Cardiac fibroblast (primary cell): ENCODE measurements at regions not wholly inside any gene's neighbourhood (a gene's known extent, or its start where the extent isn't known, plus 50 kb on each side); places are given as distances from the start of the nearest gene placed in this dataset.
A peak's percentile ranks its signal among the peaks of the same experiment; 100 is the strongest.

Experiments used
- DNase-seq, 2 donors: peaks; one replicate each; pipeline versions ENCODE4 v3.0.0 to v3.0.0-alpha.2; 2010; ENCODE audit warnings: low read depth in 2 of 2
- H3K4me3 ChIP-seq, 2 donors: replicated peaks in 1 of 2; 1 replicate in 1 of 2; 2 replicates in 1 of 2; pipeline ENCODE4 v1.5.1; 2011; ENCODE audit warnings: low read depth in 2 of 2, low read length in 2 of 2, mild to moderate bottlenecking in 2 of 2, moderate library complexity in 1 of 2
- CTCF ChIP-seq: IDR thresholded peaks from one replicate; pipeline ENCODE4 v1.5.1; 2011; ENCODE audit warnings: low read depth, mild to moderate bottlenecking, low read length, inconsistent platforms

GRCh38 chr13:84645196-84646012, 763.1 kb upstream of the SLITRK1 start:
- no peak for TF ChIP-seq CTCF
- peak; percentile 17 to 38 for DNase-seq
- no peak overlapping the region for H3K4me3 ChIP-seq

GRCh38 chr13:84641491-84641890, 759.2 kb upstream of the SLITRK1 start:
- DNase-seq: peak in 1 of 2 donors; percentile 40

GRCh38 chr13:84640691-84641090, 758.4 kb upstream of the SLITRK1 start:
- TF ChIP-seq CTCF: no peak
- no peak overlapping the region for H3K4me3 ChIP-seq
- DNase-seq: no peak

More at GRCh38 chr13:84641491-84641890, 759.2 kb upstream of the SLITRK1 start:
- H3K4me3 ChIP-seq: no peak overlapping the region
- TF ChIP-seq CTCF: no peak

- DNase-seq: no peak
- H3K4me3 ChIP-seq: no peak overlapping the region
- no peak for TF ChIP-seq CTCF
Observed at GRCh38 chr13:84630476-84630875, 748.2 kb upstream of the SLITRK1 start.

GRCh38 chr13:84616864-84617263, 734.6 kb upstream of the SLITRK1 start:
- H3K4me3 ChIP-seq: no peak overlapping the region
- TF ChIP-seq CTCF: no peak
- DNase-seq: no peak

GRCh38 chr13:84609716-84610115, 727.4 kb upstream of the SLITRK1 start:
- H3K4me3 ChIP-seq: no peak overlapping the region
- TF ChIP-seq CTCF: no peak
- DNase-seq: peak in 1 of 2 donors; percentile 24
